ENCODE measurements at regions not wholly inside any gene's neighbourhood (a gene's known extent, or its start where the extent isn't known, plus 50 kb on each side); places are given as distances from the start of the nearest gene placed in this dataset.

GRCh38 chr4:59369229-59369628, 1830.9 kb upstream of the ADGRL3 start:
- TF ChIP-seq POLR2A (IDR thresholded peaks at IDR 0.05; ENCODE audit: low read length) (no peak), GATA1 (IDR thresholded peaks at IDR 0.05; ENCODE audit: low read depth, low read length) (no peak)

All from erythroblast (primary cell).